Keratinocyte (primary cell): ENCODE measurements at regions not wholly inside any gene's neighbourhood (a gene's known extent, or its start where the extent isn't known, plus 50 kb on each side); places are given as distances from the start of the nearest gene placed in this dataset.

ENCODE experiments used
- EZH2 ChIP-seq: IDR thresholded peaks from one replicate; pipeline ENCODE4 v1.6.1; 2012; ENCODE audit warnings: inconsistent platforms, mild to moderate bottlenecking, low read length, moderate library complexity
- TF ChIP-seq, protein P1 (sequence below), 3 experiments: IDR thresholded peaks in 1 of 3; conservative IDR thresholded peaks in 1 of 3; optimal IDR thresholded peaks in 1 of 3; 2 replicates in 2 of 3; 3 replicates in 1 of 3; pipeline versions ENCODE3 to v1.5.1; 2011; ENCODE audit warnings: low read length in 3 of 3, mild to moderate bottlenecking in 3 of 3, moderate library complexity in 2 of 3, control low read depth in 1 of 3, inconsistent platforms in 1 of 3; ENCODE audit not compliant: insufficient read depth in 2 of 3; ENCODE audit errors: extremely low read depth in 1 of 3

DNA sequence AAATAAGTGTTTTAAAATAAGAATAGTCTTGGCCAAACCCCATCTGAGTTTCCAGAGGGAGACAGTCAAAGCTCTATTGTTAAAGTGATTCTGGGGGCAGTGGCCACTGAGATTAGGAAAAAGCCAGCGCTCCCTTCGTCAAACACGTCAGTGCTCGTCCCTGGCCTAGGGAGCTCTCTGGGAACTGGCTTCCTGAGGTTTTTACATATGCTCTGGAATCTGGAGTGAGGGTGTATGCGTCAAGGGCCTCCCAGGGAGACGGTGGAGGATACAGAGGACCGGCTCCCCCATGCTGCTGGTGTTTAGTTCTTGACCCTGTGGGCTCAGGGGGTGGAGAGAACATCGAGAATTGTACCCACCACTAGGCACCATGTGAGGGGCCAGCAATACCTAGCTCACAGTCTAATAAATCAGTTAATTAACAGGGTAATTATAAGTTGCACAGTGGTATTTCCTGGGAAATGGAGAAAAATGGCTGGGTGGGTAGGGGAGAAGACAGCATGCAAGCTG lies 87.0 kb downstream of the SLC25A47 start:
- TF ChIP-seq, protein P1, sequence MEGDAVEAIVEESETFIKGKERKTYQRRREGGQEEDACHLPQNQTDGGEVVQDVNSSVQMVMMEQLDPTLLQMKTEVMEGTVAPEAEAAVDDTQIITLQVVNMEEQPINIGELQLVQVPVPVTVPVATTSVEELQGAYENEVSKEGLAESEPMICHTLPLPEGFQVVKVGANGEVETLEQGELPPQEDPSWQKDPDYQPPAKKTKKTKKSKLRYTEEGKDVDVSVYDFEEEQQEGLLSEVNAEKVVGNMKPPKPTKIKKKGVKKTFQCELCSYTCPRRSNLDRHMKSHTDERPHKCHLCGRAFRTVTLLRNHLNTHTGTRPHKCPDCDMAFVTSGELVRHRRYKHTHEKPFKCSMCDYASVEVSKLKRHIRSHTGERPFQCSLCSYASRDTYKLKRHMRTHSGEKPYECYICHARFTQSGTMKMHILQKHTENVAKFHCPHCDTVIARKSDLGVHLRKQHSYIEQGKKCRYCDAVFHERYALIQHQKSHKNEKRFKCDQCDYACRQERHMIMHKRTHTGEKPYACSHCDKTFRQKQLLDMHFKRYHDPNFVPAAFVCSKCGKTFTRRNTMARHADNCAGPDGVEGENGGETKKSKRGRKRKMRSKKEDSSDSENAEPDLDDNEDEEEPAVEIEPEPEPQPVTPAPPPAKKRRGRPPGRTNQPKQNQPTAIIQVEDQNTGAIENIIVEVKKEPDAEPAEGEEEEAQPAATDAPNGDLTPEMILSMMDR (optimal IDR thresholded peaks at IDR 0.05 in 1 of 3, IDR thresholded peaks at IDR 0.05 in 1 of 3, conservative IDR thresholded peaks at IDR 0.05 in 1 of 3; ENCODE audit: extremely low read depth in 1 of 3, insufficient read depth in 2 of 3, low read length in 3 of 3), result no peak
- no peak for TF ChIP-seq EZH2
